Epithelial cell of esophagus (primary cell): ENCODE measurements at regions not wholly inside any gene's neighbourhood (a gene's known extent, or its start where the extent isn't known, plus 50 kb on each side); places are given as distances from the start of the nearest gene placed in this dataset.

ENCODE experiments used
- DNase-seq: peaks from one replicate; pipeline ENCODE4 v3.0.0; 2010; ENCODE audit warnings: low read depth
- H3K4me3 ChIP-seq: 2 replicates; pipeline ENCODE4 v1.5.1; 2011; ENCODE audit warnings: mild to moderate bottlenecking, low read length, control low read depth
- TF ChIP-seq, protein P1 (sequence below): IDR thresholded peaks from 2 replicates; pipeline ENCODE4 v1.5.1; 2011; ENCODE audit warnings: low read depth, mild to moderate bottlenecking, low read length, control low read depth, inconsistent platforms; ENCODE audit not compliant: insufficient read depth; ENCODE audit errors: missing control alignments

- H3K4me3 ChIP-seq: no peak overlapping the region
- TF ChIP-seq, protein P1, sequence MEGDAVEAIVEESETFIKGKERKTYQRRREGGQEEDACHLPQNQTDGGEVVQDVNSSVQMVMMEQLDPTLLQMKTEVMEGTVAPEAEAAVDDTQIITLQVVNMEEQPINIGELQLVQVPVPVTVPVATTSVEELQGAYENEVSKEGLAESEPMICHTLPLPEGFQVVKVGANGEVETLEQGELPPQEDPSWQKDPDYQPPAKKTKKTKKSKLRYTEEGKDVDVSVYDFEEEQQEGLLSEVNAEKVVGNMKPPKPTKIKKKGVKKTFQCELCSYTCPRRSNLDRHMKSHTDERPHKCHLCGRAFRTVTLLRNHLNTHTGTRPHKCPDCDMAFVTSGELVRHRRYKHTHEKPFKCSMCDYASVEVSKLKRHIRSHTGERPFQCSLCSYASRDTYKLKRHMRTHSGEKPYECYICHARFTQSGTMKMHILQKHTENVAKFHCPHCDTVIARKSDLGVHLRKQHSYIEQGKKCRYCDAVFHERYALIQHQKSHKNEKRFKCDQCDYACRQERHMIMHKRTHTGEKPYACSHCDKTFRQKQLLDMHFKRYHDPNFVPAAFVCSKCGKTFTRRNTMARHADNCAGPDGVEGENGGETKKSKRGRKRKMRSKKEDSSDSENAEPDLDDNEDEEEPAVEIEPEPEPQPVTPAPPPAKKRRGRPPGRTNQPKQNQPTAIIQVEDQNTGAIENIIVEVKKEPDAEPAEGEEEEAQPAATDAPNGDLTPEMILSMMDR: no peak
- no peak for DNase-seq
These were observed 351.9 kb downstream of the EPM2A start for GRCh38 chr6:145383428-145383827.

GRCh38 chr6:145384503-145384902 is 350.8 kb downstream of the EPM2A start:
- TF ChIP-seq, protein P1: no peak
- DNase-seq: no peak
- H3K4me3 ChIP-seq: no peak overlapping the region

GRCh38 chr6:145396499-145396898 is 338.8 kb downstream of the EPM2A start:
- H3K4me3 ChIP-seq: no peak overlapping the region
- TF ChIP-seq, protein P1: no peak
- DNase-seq: no peak

GRCh38 chr6:145400508-145400907 is 334.8 kb downstream of the EPM2A start:
- TF ChIP-seq, protein P1: no peak
- H3K4me3 ChIP-seq: no peak overlapping the region

GRCh38 chr6:145405006-145405551 is 330.2 kb downstream of the EPM2A start:
- DNase-seq: no peak
- no peak overlapping the region for H3K4me3 ChIP-seq
- TF ChIP-seq, protein P1: no peak

More at GRCh38 chr6:145400508-145400907, 334.8 kb downstream of the EPM2A start:
- DNase-seq: no peak

DNA sequence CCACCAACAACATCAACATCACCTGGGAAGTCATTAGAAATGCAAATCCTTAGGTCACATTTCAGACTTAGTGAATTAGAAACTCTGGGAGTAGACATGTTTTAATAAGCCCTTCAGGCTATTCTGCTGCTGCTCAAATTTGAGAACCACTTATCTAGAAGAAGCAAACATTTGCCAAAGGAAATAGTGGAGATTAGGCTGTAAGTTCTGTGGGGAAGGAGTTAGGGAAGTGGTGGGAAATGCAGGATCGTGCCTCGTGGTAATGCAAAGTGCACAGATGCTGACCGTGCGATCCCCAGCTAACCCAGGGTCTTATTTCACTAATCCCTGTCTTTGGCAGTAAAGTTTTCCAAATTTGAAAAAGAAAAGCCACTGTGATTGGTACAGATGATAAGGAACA is 328.5 kb downstream of the EPM2A start:
- no peak overlapping the region for H3K4me3 ChIP-seq
- TF ChIP-seq, protein P1: no peak
- no peak for DNase-seq

- TF ChIP-seq, protein P1: no peak
- H3K4me3 ChIP-seq: no peak overlapping the region
- DNase-seq: no peak
These were observed 319.7 kb downstream of the EPM2A start for GRCh38 chr6:145415616-145416015.
